Thyroid gland (tissue), 4 donors: ENCODE measurements at regions not wholly inside any gene's neighbourhood (a gene's known extent, or its start where the extent isn't known, plus 50 kb on each side); places are given as distances from the start of the nearest gene placed in this dataset.

Experiments used
- POLR2A ChIP-seq, 2 donors: fragments of 450-650 bp; IDR thresholded peaks; one replicate each; pipeline ENCODE4 v1.6.1; 2017; ENCODE audit warnings: antibody characterized with exemption in 2 of 2, mild to moderate bottlenecking in 2 of 2, moderate library complexity in 1 of 2
- TF ChIP-seq, protein P1 (sequence below), 6 experiments: fragments of 200-600 bp in 3 of 6; fragments of 450-650 bp in 3 of 6; sonication (generic) in 3 of 6; IDR thresholded peaks; one replicate each; pipeline ENCODE4 v1.5.1; 2016 to 2019; ENCODE audit warnings: antibody characterized with exemption in 6 of 6, mild to moderate bottlenecking in 2 of 6, inconsistent platforms in 1 of 6, moderate library complexity in 1 of 6

- TF ChIP-seq, protein P1, sequence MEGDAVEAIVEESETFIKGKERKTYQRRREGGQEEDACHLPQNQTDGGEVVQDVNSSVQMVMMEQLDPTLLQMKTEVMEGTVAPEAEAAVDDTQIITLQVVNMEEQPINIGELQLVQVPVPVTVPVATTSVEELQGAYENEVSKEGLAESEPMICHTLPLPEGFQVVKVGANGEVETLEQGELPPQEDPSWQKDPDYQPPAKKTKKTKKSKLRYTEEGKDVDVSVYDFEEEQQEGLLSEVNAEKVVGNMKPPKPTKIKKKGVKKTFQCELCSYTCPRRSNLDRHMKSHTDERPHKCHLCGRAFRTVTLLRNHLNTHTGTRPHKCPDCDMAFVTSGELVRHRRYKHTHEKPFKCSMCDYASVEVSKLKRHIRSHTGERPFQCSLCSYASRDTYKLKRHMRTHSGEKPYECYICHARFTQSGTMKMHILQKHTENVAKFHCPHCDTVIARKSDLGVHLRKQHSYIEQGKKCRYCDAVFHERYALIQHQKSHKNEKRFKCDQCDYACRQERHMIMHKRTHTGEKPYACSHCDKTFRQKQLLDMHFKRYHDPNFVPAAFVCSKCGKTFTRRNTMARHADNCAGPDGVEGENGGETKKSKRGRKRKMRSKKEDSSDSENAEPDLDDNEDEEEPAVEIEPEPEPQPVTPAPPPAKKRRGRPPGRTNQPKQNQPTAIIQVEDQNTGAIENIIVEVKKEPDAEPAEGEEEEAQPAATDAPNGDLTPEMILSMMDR (IDR thresholded peaks at IDR 0.05): no peak
- no peak for TF ChIP-seq POLR2A (IDR thresholded peaks at IDR 0.05)
Measured at GRCh38 chr1:178652506-178653490, 72.2 kb upstream of the RALGPS2 start.
